Transverse colon (tissue), 4 donors: ENCODE measurements at regions not wholly inside any gene's neighbourhood (a gene's known extent, or its start where the extent isn't known, plus 50 kb on each side); places are given as distances from the start of the nearest gene placed in this dataset.

ENCODE experiments used
- DNase-seq: peaks from one replicate; pipeline ENCODE4 v3.0.0-alpha.2; 2019
- H3K27ac ChIP-seq, 4 donors: fragments of 200-600 bp; sonication (generic); 2 replicates each; pipeline ENCODE4 v1.5.1; 2016 to 2018; ENCODE audit warnings: inconsistent platforms in 4 of 4
- H3K27me3 ChIP-seq: fragments of 200-600 bp; sonication (generic); 2 replicates; pipeline ENCODE4 v1.5.1; 2017; ENCODE audit warnings: inconsistent platforms
- H3K36me3 ChIP-seq, 4 donors: fragments of 200-600 bp; sonication (generic); 2 replicates each; pipeline ENCODE4 v1.5.1; 2017 to 2019; ENCODE audit warnings: inconsistent platforms in 4 of 4
- H3K4me1 ChIP-seq, 4 donors: fragments of 200-600 bp; sonication (generic); 2 replicates each; pipeline ENCODE4 v1.5.1; 2017 to 2020; ENCODE audit warnings: inconsistent platforms in 4 of 4
- H3K4me3 ChIP-seq, 4 donors: fragments of 200-600 bp; sonication (generic); 1 replicate in 1 of 4; 2 replicates in 3 of 4; pipeline versions ENCODE4 v1.5.1 to v1.6.1; 2017 to 2019; ENCODE audit warnings: inconsistent platforms in 4 of 4
- H3K9me3 ChIP-seq, 2 donors: fragments of 200-600 bp; sonication (generic); 2 replicates each; pipeline ENCODE4 v1.5.1; 2017 to 2019; ENCODE audit warnings: inconsistent platforms in 2 of 2
- EP300 ChIP-seq: sonication (generic); formaldehyde crosslinking; IDR thresholded peaks from one replicate; pipeline ENCODE4 v1.6.1; 2017; ENCODE audit warnings: antibody characterized with exemption, low read depth
- POLR2A ChIP-seq: fragments of 450-650 bp; IDR thresholded peaks from one replicate; pipeline ENCODE4 v1.6.1; 2016; ENCODE audit warnings: antibody characterized with exemption, mild to moderate bottlenecking, moderate library complexity
- POLR2AphosphoS5 ChIP-seq, 3 donors: sonication (generic); formaldehyde crosslinking; IDR thresholded peaks; one replicate each; pipeline ENCODE4 v1.6.1; 2016; ENCODE audit warnings: antibody characterized with exemption in 3 of 3
- WGBS, 2 donors: methylation state at CpG; one replicate each; pipeline ENCODE4 v1.1.5; 2018; ENCODE audit warnings: low coverage in 1 of 2; 5-methylcytosine and 5-hydroxymethylcytosine counted together
- in situ Hi-C, 4 donors: fragments of 200-750 bp; cut with MboI; loops; one replicate each; pipeline versions ENCODE4 v1.15.0 to v1.15.1; 2017; ENCODE audit warnings: low sequenced_read_pairs in 3 of 4, low pct_ligation_motif_present in 1 of 4, low pct_unique_long_range_greater_than_20kb in 1 of 4
- intact Hi-C: fragments of 100-400 bp; cut with DNase I; formaldehyde crosslinking; loops from one replicate; pipeline ENCODE4 v1.15.1; 2023; ENCODE audit warnings: low total_unique reads
- TF ChIP-seq, protein P1 (sequence below), 5 experiments: fragments of 200-600 bp in 3 of 5; fragments of 450-650 bp in 2 of 5; sonication (generic) in 3 of 5; IDR thresholded peaks; 1 replicate in 2 of 5; 2 replicates in 3 of 5; pipeline ENCODE4 v1.5.1; 2016 to 2017; ENCODE audit warnings: antibody characterized with exemption in 5 of 5, inconsistent platforms in 3 of 5, mild to moderate bottlenecking in 2 of 5, moderate library complexity in 1 of 5

DNA sequence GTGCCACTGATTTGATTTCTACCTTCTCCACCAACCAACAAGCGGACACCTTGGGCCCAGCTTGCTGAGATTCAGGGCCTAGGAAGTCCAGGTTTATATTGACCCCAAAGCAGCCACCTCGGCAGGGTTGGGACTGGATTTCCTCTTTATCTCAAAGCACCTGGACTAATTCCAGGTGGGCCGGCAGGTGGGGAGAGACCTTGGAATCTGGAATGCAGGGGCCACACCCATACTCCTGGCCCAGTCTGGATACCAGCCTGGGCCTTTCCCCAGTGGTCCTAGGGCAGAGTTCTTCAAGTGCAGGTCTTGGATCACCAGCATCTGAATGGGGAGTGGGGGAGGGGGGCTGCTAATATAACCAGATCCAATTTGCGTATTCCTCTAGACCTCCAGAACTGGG is 93.1 kb downstream of the PCDH1 start:
- Histone ChIP-seq H3K9me3 (no peaks in the 10 kb centered on the region), H3K27me3 (no peaks in the 10 kb centered on the region), H3K4me3 (no peak overlapping the region), H3K27ac (no peak overlapping the region), H3K36me3 (no peaks in the 10 kb centered on the region), H3K4me1 (no peaks in the 10 kb centered on the region)
- peak; percentile 48 for DNase-seq
- 69% methylated on average over 4 of the region's 4 CpGs; no CpG with 5 or more reads in 1 of the 2 donors for WGBS, 2 donors
- TF ChIP-seq, protein P1, sequence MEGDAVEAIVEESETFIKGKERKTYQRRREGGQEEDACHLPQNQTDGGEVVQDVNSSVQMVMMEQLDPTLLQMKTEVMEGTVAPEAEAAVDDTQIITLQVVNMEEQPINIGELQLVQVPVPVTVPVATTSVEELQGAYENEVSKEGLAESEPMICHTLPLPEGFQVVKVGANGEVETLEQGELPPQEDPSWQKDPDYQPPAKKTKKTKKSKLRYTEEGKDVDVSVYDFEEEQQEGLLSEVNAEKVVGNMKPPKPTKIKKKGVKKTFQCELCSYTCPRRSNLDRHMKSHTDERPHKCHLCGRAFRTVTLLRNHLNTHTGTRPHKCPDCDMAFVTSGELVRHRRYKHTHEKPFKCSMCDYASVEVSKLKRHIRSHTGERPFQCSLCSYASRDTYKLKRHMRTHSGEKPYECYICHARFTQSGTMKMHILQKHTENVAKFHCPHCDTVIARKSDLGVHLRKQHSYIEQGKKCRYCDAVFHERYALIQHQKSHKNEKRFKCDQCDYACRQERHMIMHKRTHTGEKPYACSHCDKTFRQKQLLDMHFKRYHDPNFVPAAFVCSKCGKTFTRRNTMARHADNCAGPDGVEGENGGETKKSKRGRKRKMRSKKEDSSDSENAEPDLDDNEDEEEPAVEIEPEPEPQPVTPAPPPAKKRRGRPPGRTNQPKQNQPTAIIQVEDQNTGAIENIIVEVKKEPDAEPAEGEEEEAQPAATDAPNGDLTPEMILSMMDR (IDR thresholded peaks at IDR 0.05), result no peak
- TF ChIP-seq POLR2A (no peak), EP300 (no peak), POLR2AphosphoS5 (IDR thresholded peaks at IDR 0.05) (no peak)
- in situ Hi-C loops (no loop called here), intact Hi-C loops (no loop called here)

- no peaks in the 10 kb centered on the region for H3K36me3 ChIP-seq
- H3K27me3 ChIP-seq, result no peaks in the 10 kb centered on the region
- no peaks in the 10 kb centered on the region for H3K9me3 ChIP-seq
- WGBS, 2 donors, result 84 to 87% methylated on average over 3 to 5 of the region's 5 CpGs
- intact Hi-C loops (no loop called here), in situ Hi-C loops (no loop called here)
- no peaks in the 10 kb centered on the region for H3K4me1 ChIP-seq
- no peak overlapping the region for H3K27ac ChIP-seq
- no peak for DNase-seq
- TF ChIP-seq POLR2AphosphoS5 (IDR thresholded peaks at IDR 0.05), result no peak
- TF ChIP-seq, protein P1 (IDR thresholded peaks at IDR 0.05), result no peak
- TF ChIP-seq EP300, result no peak
- no peak for TF ChIP-seq POLR2A
- no peak overlapping the region for H3K4me3 ChIP-seq
Measured at GRCh38 chr5:141784529-141784928, 93.7 kb downstream of the PCDH1 start.

- Histone ChIP-seq H3K27me3 (no peaks in the 10 kb centered on the region), H3K27ac (no peak overlapping the region), H3K4me3 (no peak overlapping the region), H3K4me1 (no peaks in the 10 kb centered on the region), H3K36me3 (no peaks in the 10 kb centered on the region), H3K9me3 (no peaks in the 10 kb centered on the region)
- DNase-seq, result no peak
- intact Hi-C loops, result no loop called here
- WGBS, 2 donors, result 60 to 80% methylated on average over 1 to 4 of the region's 4 CpGs
- TF ChIP-seq POLR2A (no peak), EP300 (no peak), POLR2AphosphoS5 (IDR thresholded peaks at IDR 0.05) (no peak)
- TF ChIP-seq, protein P1 (IDR thresholded peaks at IDR 0.05), result no peak
- in situ Hi-C loops, result no loop called here
Measured at GRCh38 chr5:141783947-141784296, 94.3 kb downstream of the PCDH1 start.

DNA sequence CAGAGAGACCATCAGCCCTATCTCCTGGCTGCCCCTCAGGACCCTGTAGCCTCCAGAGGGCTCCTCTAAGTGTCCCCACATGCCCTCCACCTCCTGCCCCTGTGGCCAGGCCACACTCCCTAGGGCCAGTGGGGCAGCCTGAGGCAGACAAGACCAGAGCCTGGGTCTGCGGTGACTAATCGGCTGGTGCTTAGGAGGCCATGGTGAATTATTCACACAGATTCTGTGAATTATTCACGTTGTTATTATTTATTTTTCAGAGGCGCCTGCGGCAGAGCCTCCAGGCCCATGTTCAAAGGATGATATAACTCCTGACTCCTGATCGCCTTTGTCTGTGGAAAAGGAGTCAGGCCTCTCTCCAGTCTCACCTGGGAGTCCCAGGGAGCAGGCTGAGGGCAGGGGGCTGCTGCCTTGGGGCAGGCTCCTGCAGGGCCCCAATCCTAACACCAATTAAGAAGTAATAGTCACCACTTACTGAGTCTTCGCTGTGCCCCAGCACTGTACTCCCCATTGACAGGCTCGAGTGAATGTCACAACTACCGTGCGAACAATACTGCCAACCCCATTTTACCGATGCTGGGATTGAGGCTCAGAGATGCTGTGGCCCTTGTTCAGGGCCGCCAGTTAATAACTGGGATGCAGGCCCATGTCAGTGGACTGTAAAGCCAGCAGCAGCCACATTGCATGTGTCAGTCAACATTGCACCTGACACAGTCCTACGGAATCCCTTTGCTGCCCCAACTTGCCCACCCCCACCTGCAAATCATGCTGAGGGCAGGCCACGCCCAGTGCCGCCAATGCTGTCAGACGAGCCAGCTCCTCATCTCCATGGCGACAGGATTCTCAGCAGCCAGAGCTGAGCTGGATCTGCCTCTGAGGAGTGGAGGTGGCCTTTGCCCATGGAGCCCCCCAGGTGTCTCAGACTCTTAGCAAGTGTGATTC is 94.9 kb downstream of the PCDH1 start:
- intact Hi-C loops (no loop called here), in situ Hi-C loops (no loop called here)
- no peaks in the 10 kb centered on the region for H3K27me3 ChIP-seq
- H3K4me3 ChIP-seq, result no peak overlapping the region
- WGBS, 2 donors, result 76% methylated on average over 17 of the region's 17 CpGs; no CpG with 5 or more reads in 1 of the 2 donors
- H3K4me1 ChIP-seq, result no peaks in the 10 kb centered on the region
- H3K9me3 ChIP-seq, result no peaks in the 10 kb centered on the region
- TF ChIP-seq POLR2A (no peak), POLR2AphosphoS5 (IDR thresholded peaks at IDR 0.05) (no peak), EP300 (no peak)
- TF ChIP-seq, protein P1 (IDR thresholded peaks at IDR 0.05), result no peak
- H3K36me3 ChIP-seq, result no peaks in the 10 kb centered on the region
- DNase-seq, result no peak
- no peak overlapping the region for H3K27ac ChIP-seq
